ENCODE measurements at regions not wholly inside any gene's neighbourhood (a gene's known extent, or its start where the extent isn't known, plus 50 kb on each side); places are given as distances from the start of the nearest gene placed in this dataset.

DNA sequence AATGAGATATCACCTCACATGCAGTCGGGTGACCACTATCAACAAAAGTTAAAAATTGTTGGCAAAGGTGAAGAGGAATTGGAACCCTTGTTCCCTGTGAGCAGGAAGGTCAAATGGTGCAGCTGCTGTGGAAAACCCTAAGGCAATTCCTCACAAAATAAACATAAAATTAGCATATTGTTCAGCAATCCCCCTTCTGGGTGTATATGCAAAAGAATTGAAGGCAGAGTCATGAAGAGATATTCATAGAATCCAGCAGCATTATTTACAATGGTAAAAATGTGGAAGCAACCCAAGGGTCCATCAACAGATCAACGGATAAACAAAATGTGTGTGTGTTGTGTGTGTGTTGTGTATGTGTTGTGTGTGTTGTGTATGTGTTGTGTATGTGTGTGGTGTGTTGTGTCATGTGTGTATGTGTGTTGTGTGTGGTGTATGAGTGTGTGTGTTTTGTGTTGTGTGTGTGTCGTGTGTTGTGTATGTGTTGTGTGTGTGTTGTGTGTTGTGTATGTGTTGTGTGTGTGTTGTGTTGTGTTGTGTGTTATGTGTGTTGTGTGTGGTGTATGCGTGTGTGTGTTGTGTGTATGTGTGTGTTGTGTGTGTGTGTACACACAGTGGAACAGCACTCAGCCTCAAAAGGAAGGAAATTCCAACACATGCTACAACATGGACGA, 245.1 kb downstream of the ERMARD start:
- DNase-seq (ENCODE audit: low read depth) = no peak
- no peak for TF ChIP-seq MYC (IDR thresholded peaks at IDR 0.05; ENCODE audit: low read depth, low read length)
- TF ChIP-seq, protein P1, sequence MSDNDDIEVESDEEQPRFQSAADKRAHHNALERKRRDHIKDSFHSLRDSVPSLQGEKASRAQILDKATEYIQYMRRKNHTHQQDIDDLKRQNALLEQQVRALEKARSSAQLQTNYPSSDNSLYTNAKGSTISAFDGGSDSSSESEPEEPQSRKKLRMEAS (IDR thresholded peaks at IDR 0.05; ENCODE audit: low read depth, low read length) = no peak
- TF ChIP-seq, protein P2, sequence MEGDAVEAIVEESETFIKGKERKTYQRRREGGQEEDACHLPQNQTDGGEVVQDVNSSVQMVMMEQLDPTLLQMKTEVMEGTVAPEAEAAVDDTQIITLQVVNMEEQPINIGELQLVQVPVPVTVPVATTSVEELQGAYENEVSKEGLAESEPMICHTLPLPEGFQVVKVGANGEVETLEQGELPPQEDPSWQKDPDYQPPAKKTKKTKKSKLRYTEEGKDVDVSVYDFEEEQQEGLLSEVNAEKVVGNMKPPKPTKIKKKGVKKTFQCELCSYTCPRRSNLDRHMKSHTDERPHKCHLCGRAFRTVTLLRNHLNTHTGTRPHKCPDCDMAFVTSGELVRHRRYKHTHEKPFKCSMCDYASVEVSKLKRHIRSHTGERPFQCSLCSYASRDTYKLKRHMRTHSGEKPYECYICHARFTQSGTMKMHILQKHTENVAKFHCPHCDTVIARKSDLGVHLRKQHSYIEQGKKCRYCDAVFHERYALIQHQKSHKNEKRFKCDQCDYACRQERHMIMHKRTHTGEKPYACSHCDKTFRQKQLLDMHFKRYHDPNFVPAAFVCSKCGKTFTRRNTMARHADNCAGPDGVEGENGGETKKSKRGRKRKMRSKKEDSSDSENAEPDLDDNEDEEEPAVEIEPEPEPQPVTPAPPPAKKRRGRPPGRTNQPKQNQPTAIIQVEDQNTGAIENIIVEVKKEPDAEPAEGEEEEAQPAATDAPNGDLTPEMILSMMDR (IDR thresholded peaks at IDR 0.05; ENCODE audit: low read depth, low read length) = no peak
- TF ChIP-seq POLR2A (IDR thresholded peaks at IDR 0.05; ENCODE audit: extremely low read depth, insufficient read length) = no peak

DNA sequence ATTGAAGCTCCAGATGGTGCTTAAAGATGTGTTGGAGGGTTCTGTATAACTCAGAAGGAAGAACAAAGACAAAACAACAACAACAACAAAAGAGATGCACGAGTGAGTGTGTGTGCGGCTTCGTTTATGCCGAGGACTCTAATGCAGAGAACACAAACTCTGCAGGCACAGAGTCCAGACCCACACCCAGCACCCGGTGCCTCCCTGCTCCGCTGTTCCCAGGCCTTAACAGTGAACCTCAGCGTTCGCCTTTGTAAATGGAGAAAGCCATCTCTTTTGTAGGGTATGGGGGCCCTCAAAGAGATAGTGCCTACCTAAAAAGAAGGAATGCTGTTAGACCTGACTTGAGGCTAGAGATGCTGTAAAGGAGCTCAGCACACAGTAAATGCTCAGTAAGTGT, 243.3 kb downstream of the ERMARD start:
- TF ChIP-seq MYC (IDR thresholded peaks at IDR 0.05; ENCODE audit: low read depth, low read length) (no peak), POLR2A (IDR thresholded peaks at IDR 0.05; ENCODE audit: extremely low read depth, insufficient read length) (no peak)
- TF ChIP-seq, protein P2 (IDR thresholded peaks at IDR 0.05; ENCODE audit: low read depth, low read length) = no peak
- TF ChIP-seq, protein P1 (IDR thresholded peaks at IDR 0.05; ENCODE audit: low read depth, low read length) = no peak
- H3K4me3 ChIP-seq (ENCODE audit: low read depth, low read length) = no peak overlapping the region
- DNase-seq (ENCODE audit: low read depth) = no peak

More for the DNA sequence above, 245.1 kb downstream of the ERMARD start:
- no peak overlapping the region for H3K4me3 ChIP-seq (ENCODE audit: low read depth, low read length)

DNA sequence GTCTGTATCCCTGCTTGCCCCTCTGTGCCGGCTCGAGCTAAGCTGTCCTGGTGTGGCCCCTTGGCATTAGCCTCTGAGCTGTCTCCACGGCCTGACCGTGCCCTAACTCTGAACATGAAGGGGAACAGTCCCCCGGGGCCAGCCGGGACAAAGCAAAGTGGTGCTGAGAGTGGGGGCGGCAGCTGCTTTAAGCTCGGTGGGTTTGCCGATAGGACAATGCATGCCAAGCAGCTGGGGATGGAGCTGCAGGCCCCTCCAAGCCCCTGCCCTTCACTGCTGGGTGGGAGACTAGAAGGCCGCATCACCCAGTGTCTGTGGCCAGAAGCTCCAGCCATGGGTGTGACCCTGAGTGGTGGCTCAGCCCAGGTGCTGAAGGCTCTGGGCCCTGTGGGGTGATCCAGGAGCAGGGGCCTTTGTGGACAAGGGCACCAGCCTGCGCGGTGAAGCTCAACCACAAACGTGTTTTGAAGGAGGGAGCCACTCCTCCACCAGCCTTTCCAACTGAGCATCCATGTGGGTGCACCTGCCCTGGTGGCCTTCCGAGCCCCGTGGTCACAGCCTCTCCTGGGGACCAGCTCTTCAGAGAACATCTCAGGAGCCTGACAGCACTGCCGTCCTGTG, 242.5 kb downstream of the ERMARD start:
- H3K4me3 ChIP-seq (ENCODE audit: low read depth, low read length) = no peak overlapping the region
- no peak for DNase-seq (ENCODE audit: low read depth)
- TF ChIP-seq, protein P2 (IDR thresholded peaks at IDR 0.05; ENCODE audit: low read depth, low read length) = no peak
- TF ChIP-seq POLR2A (IDR thresholded peaks at IDR 0.05; ENCODE audit: extremely low read depth, insufficient read length) = no peak
- no peak for TF ChIP-seq MYC (IDR thresholded peaks at IDR 0.05; ENCODE audit: low read depth, low read length)
- TF ChIP-seq, protein P1 (IDR thresholded peaks at IDR 0.05; ENCODE audit: low read depth, low read length) = no peak

DNA sequence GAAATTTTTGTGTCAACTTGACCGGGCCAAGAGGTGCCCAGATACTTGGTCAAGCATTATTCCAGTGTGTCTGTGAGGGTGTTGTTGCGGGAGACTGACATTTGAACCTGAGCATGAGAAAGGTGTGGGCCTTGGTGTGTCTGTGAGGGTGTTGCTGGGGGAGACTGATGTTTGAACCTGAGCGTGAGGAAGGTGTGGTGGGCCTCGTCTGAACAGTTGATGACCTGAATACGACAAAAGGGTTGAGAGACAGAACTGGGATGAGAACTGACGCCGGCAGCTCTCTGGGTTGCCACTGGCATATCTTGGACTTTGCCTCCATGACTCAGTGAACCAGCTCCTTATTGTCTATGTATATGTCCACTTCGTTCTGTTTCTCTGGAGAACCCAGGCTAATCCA, 240.5 kb downstream of the ERMARD start:
- DNase-seq (ENCODE audit: low read depth) = no peak
- TF ChIP-seq, protein P1 (IDR thresholded peaks at IDR 0.05; ENCODE audit: low read depth, low read length) = no peak
- TF ChIP-seq POLR2A (IDR thresholded peaks at IDR 0.05; ENCODE audit: extremely low read depth, insufficient read length) (no peak), MYC (IDR thresholded peaks at IDR 0.05; ENCODE audit: low read depth, low read length) (no peak)
- TF ChIP-seq, protein P2 (IDR thresholded peaks at IDR 0.05; ENCODE audit: low read depth, low read length) = no peak

DNA sequence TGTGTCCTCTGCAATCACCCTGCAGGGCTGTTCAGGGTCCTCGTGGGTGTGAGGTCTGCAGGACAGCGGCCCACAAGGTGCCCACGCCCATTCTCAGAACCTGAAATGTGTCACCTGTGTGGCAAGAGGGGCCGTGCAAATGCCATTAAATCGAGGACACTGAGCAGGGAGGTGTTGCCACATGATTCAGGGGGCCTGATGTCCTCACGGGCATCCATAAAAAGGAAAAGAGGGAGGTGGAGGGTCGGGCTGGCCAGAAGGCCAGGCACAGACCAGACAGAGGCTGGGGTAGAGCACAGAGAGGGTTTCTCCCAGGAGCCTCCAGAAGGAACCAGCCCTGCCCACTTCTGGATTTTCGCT, 239.6 kb downstream of the ERMARD start:
- no peak for TF ChIP-seq MYC (IDR thresholded peaks at IDR 0.05; ENCODE audit: low read depth, low read length)
- TF ChIP-seq, protein P2 (IDR thresholded peaks at IDR 0.05; ENCODE audit: low read depth, low read length) = no peak
- no peak for TF ChIP-seq POLR2A (IDR thresholded peaks at IDR 0.05; ENCODE audit: extremely low read depth, insufficient read length)
- TF ChIP-seq, protein P1 (IDR thresholded peaks at IDR 0.05; ENCODE audit: low read depth, low read length) = no peak
- DNase-seq (ENCODE audit: low read depth) = no peak
- no peak overlapping the region for H3K4me3 ChIP-seq (ENCODE audit: low read depth, low read length)

More for the DNA sequence above, 240.5 kb downstream of the ERMARD start:
- no peak overlapping the region for H3K4me3 ChIP-seq (ENCODE audit: low read depth, low read length)
